GM12878 (cell line): ENCODE measurements at regions not wholly inside any gene's neighbourhood (a gene's known extent, or its start where the extent isn't known, plus 50 kb on each side); places are given as distances from the start of the nearest gene placed in this dataset.

Source experiments
- EP300 ChIP-seq, 2 experiments: fragments of 150-350 bp in 1 of 2; IDR thresholded peaks; 2 replicates each; pipeline ENCODE4 v1.6.1; 2011 to 2012; ENCODE audit warnings: low read depth in 2 of 2, low read length in 2 of 2, borderline replicate concordance in 1 of 2, improper control_type of control experiment in 1 of 2, inconsistent platforms in 1 of 2; ENCODE audit not compliant: control insufficient read depth in 1 of 2
- POLR2AphosphoS5 ChIP-seq: IDR thresholded peaks from 2 replicates; pipeline ENCODE4 v1.6.1; 2011; ENCODE audit warnings: mild to moderate bottlenecking, low read length, inconsistent platforms
- SPI1 ChIP-seq: IDR thresholded peaks from 2 replicates; pipeline ENCODE4 v1.6.1; 2011; ENCODE audit warnings: low read depth, mild to moderate bottlenecking, low read length, moderate library complexity, borderline replicate concordance; ENCODE audit not compliant: insufficient read depth
- TBL1XR1 ChIP-seq: IDR thresholded peaks from 2 replicates; pipeline ENCODE4 v1.6.1; 2012; ENCODE audit warnings: low read depth, low read length, improper control_type of control experiment
- TF ChIP-seq, protein P1 (sequence below), 3 experiments: IDR thresholded peaks in 2 of 3; conservative IDR thresholded peaks in 1 of 3; 2 replicates each; pipeline ENCODE4 v1.5.1; 2011; ENCODE audit warnings: low read depth in 3 of 3, low read length in 3 of 3, mild to moderate bottlenecking in 3 of 3, control low read depth in 2 of 3, moderate library complexity in 2 of 3, inconsistent platforms in 1 of 3, mixed read lengths in 1 of 3; ENCODE audit not compliant: control insufficient read depth in 2 of 3, insufficient read depth in 1 of 3; ENCODE audit errors: extremely low read depth in 1 of 3

DNA sequence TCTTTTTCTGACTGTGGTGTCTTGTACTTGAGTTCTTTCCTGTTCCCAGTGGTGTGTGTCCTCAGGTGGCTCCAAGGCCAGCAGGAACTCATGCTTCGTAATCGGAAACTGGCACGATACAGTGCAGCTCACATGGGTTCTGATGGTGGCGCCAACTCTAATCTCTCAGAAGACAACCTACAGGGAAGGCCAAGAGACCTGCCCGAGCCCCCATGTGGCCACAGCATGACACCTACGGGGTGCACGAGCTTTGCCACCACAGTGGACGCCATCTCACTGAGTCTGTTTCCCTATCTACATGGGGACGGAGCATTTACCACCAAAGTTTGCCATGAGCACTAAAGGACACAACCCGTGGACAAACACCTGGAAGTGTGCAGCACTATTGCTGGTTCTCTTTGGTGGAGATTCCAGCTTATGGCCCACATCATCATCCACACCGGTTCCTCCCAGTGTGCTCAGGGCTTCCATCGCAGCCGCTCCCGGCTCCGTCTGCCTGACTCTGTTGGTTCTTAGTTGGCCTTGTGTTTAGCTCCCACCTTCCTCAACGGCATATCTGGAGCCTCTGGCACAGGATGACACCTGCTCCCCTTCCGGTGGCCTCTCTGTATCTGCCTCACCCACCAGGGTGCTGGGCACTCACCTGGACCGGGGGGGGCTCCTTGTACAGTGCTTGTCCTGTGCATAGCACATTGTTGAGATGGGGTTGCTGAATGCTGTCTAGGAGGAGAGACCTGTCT, 586.6 kb upstream of the MKI67 start:
- TF ChIP-seq EP300 (IDR thresholded peaks at IDR 0.05; ENCODE audit: borderline replicate concordance in 1 of 2, control insufficient read depth in 1 of 2, low read depth in 2 of 2, low read length in 2 of 2) = no peak
- TF ChIP-seq, protein P1, sequence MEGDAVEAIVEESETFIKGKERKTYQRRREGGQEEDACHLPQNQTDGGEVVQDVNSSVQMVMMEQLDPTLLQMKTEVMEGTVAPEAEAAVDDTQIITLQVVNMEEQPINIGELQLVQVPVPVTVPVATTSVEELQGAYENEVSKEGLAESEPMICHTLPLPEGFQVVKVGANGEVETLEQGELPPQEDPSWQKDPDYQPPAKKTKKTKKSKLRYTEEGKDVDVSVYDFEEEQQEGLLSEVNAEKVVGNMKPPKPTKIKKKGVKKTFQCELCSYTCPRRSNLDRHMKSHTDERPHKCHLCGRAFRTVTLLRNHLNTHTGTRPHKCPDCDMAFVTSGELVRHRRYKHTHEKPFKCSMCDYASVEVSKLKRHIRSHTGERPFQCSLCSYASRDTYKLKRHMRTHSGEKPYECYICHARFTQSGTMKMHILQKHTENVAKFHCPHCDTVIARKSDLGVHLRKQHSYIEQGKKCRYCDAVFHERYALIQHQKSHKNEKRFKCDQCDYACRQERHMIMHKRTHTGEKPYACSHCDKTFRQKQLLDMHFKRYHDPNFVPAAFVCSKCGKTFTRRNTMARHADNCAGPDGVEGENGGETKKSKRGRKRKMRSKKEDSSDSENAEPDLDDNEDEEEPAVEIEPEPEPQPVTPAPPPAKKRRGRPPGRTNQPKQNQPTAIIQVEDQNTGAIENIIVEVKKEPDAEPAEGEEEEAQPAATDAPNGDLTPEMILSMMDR (IDR thresholded peaks at IDR 0.05 in 2 of 3, conservative IDR thresholded peaks at IDR 0.05 in 1 of 3; ENCODE audit: control insufficient read depth in 2 of 3, extremely low read depth in 1 of 3, insufficient read depth in 1 of 3, low read depth in 3 of 3, low read length in 3 of 3) = no peak
- TF ChIP-seq POLR2AphosphoS5 = no peak
- TF ChIP-seq TBL1XR1 = no peak
- TF ChIP-seq SPI1 = no peak
